HG02642 (cell line): ENCODE measurements at regions not wholly inside any gene's neighbourhood (a gene's known extent, or its start where the extent isn't known, plus 50 kb on each side); places are given as distances from the start of the nearest gene placed in this dataset.

Experiments used
- ATAC-seq: cut with Tn5 transposase; IDR thresholded peaks from one replicate; pipeline ENCODE4 v1.9.1; 2021; ENCODE audit warnings: mild to moderate bottlenecking; ENCODE audit not compliant: unreplicated experiment, poor library complexity

DNA sequence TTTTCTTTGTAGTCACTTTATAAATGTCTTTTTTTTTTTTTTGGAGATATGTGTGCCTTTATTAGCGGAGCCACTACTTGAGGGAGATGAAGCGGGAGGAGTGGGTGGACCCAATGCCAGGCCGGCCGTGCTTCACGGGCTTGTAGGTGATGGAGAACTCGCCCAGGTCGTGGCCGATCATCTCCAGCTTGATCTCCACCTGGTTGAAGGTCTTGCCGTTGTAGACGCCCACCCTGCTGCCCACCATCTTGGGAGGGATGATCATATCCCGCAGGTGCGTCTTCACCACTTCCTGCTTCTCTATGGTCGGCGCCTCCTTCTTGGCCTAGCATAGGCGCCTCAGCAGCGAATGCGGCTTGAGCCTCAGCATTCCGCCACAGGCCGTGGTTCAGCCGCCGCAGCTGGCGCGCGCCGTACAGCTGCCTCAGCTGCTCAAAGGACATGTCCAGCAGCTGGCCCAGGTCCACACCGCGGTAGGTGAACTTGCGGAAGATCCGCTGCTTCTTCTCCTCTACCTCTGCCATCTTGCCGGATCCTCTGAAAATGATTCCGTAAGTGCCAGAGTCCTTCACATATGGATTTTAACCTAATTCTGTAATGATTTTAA lies 1095.6 kb downstream of the MAT2B start:
- no peak for ATAC-seq

DNA sequence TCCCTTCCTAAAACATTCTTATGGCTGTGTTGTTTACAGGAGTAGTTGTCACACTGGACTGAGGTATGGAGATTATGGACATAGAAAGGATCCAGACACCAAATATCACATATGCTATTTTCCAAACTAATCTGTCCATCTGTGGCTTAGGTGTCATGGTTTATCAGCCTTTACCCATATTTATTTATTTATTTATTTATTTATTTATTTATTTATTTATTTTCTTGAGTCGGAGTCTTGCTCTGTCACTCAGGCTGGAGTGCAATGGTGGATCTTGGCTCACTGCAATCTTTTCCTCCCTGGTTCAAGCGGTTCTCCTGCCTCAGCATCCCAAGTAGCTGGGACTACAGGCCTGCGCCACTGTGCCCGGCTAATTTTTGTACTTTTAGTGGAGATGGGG lies 1103.1 kb downstream of the MAT2B start:
- no peak for ATAC-seq

DNA sequence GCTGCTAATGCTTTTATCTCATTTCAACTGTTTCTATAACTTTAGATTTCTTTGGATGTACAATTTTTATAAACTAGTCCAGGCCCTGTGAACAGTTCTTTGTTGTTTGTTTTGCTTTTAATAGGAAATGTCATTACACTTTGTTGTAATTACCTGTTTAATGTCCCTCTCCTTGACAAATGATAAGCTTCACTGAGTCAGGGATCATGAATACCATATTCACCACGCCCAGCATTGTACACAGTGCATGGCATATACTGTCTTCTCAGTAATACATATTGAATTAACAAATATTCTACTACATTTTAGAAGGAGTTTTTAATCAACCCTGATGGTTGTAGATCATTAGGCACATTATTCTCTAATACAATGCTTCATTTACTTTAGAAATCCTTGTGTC lies 1105.0 kb downstream of the MAT2B start:
- ATAC-seq = no peak

DNA sequence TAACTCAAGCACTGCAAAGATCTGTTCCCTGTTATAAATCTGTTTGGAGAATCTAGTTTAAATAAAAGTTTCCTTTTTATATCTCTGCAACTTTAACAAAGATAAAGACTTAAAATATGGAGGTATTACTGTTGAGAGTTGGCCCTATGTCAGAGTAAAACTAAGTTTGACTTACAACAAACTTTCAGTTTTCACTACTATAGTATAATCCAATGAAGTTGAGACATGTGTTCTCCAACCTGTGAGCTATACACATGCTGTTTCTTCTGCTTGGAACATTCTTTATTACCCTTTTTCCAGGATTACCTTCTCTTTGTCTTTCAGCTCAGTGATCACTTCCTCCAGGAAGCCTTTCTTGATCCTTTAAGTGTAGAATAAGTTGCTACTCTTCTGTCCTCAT lies 1109.3 kb downstream of the MAT2B start:
- no peak for ATAC-seq

DNA sequence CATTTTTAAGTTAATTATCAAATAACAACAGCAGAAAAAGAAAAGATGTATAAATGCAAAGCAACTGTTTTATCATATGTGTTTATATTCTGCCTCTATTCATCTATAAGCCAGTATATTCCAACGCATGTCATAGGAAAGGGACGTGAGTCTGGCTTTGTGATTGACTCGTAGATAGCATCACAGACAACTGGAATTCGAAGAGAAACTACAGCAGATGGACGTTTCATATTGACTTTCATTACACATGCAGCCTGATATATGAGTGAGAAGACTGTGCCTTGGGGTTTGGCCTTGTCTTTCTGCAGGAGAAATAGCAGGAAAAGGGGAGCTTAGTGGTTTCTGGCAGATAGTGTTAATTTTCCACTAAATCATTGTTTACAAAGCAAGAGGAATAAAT lies 1111.9 kb downstream of the MAT2B start:
- ATAC-seq = no peak

DNA sequence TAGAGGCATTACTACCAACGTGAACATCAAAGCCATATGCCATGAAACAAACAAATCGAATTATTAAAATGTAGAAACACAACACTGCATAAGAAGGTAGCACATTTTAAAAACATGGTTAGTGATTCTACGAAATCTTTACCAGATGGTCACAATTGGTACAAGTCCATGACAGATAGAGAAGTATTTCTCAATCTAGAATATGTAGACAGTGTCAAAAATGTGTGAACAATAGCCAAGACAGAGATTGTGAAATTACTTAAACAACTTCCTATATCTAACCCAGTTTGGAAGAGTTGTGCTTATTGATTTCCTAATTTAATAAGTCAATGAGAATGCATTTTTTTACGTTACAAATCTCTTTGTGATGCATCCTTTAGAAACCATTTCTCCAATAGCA lies 1121.6 kb downstream of the MAT2B start:
- ATAC-seq = no peak

DNA sequence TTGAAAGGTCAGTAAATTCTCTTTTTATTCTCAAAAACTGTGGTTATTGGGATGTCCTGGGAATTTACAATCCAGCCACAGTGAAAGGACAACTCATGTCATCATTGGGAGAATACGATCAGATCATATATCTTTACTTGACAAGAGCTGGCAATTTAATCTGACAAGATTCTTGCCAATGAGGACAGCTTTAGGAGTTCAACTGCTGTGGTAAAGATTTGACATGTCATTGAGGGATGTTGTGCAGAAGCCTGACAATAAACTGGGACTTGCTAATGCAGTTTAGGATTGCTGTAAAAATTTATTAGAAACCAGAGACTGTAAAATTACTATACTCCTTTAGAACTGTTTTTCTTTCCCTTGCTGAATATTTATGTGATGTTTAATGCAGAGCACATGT lies 1131.0 kb downstream of the MAT2B start:
- no peak for ATAC-seq

DNA sequence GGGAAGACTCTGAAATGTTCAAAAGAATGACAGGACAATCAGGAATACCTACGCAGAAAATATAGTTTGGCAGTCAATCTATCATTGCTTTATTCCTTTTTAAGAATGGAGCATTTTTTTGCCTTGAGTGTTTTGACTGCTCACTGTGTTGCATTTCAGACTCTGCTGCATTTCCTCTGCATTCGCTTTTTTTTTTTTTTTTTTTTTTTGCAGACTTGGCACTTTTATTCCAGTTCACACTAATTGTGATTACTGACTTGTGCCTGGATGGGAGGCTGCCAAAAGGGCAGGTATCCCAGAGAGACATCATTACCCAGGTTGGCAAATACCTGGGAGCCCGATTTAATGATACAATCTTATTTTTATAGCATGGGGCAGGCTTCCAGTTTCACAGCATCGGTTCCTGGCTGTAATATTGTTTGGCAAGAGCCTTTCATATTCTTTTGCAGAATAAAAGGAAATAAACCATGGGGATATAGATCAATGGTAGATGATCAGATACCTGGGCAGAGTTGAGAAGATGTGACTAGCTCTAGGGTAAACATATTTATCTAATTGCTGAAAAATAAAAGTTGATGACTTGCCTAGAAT lies 1132.6 kb downstream of the MAT2B start:
- ATAC-seq = no peak

DNA sequence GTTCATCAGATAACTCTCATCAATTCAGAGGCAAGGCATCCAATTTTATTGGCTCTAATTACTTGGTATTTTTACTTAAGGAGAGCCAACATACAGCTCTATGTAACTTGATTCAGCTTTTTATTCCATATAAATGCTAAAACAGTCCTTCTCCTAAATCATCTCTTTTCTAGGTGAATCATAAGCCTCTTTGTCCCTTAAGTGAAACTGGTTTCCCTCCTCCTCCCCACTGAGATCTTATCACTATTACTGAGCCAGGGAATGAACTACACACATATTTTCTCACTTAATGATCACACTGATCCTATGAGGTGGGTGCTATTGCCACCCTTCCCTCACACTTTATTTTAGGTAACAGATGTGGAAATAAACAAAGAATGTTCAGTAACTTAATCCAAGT lies 1143.8 kb downstream of the MAT2B start:
- ATAC-seq = no peak

DNA sequence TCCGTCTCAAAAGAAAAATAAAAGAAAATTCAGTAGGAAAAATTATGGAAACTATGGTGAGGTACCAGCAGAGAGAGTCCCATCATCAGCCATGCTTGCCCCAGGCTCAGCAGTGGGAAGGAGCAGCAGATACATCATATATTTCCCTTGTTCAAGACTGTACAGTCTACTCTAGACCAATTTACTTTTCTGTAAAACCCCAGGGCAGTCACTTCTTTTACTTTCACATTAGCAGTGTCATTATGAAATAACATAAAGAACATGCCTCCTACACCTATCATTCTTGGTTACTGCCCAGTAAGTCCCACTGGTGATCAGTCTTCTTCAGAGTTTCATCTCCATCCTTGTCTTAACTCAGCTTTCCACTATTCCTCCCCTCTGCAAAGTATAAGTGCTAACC lies 1145.0 kb downstream of the MAT2B start:
- ATAC-seq = no peak

DNA sequence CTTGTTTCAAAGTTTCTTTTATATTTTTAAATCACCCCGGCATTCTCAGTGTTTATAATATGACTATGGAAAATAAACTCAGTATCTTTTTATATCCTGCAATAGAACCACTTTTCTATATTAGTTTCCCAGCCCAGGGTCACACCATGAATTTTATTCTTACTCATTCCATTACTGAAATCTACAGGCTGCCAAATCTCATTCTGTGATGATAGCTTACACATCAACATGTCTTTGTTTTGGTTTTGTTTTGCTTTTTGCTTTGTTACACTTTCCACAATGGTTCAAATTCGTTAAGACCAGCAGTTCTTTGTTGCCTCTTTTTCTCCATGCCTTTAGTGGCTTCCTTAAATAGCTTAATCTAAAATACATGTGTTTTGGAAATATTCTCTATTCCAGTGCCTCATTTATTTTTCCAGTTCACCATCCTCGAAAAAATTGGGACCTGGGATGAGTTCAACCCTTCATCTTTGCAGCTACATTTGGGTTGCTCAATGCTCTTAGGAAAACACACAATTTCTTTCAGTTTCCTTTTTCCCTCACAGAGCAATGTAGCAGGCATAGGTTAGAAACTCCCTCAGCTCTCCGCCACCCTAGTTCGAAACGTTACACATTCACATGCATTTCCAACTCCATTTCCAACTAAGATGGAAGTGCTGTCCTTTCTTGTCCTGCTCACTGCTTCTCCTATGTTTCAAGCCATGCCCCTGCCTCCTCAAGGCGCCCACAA lies 1146.3 kb downstream of the MAT2B start:
- no peak for ATAC-seq

DNA sequence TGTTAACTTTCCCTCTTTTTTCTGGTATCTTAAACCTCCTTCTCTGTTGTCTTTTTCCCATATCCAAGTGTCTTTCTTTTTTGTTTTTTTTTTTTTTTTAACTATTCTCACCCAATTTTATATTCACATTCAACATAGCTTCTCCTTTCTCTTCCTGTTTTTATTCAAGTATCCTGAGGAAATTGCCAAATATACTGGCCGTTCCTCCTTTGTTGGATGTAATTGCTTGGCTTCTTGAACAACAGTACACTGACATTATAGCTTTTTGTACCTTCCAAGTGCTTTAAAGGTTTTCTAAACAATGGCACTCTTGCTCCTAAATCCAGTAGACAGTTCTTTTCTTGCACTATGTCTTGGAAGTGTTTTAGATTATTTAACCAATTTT lies 1146.8 kb downstream of the MAT2B start:
- ATAC-seq = no peak

DNA sequence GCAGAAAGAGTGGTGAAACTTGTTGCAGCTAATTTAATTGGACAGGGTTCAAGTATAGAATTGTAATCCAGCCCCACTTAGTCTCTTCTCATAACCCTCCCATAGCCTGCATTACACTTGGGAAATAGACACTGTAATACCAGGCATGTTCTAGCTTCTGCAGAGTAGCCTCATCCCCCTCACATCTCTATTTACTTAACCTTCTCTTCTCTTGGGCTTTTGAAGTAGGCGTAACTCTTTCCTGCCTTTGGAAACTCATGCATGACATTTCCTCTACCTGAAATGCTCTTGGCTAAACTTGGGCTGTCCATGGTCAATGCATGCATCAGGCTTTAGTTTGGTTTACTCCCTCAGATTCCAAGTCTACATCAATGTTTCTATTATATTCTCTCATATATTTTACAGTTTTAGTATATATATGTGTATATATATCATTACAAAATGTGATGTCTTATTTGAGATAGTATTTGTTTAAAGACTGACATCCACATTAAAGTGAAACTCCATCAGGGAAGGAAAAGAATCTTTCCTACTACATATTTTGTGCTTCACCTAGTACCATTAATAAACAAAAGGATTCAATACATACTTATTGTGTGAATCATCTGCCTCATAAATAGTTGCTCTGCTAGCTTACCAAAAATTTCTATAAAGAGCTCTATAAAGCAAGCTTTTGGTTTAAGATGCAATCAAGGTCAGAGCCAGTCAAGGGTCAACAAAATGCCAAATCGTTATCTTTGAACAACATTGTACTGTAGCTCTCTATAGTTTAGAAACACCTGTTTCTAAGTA lies 1158.0 kb downstream of the MAT2B start:
- ATAC-seq = no peak

DNA sequence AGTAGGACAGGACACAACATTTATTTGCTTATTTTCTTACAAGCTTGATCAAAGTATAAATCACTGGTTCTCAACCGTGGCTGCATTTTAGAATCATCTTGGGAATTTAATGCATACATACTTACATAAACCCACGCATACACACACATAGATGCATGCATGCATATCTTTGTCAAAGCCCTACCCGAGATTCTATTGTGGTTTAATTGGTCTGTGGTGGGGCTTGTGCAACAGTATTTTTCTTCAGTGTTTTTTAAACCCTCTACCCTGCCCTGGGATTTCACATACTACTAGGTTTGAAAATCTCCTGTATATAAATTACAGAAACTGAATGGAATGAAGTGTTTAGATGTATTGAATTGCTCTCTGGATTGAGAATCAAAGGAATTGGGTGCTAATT lies 1166.2 kb downstream of the MAT2B start:
- ATAC-seq = no peak

DNA sequence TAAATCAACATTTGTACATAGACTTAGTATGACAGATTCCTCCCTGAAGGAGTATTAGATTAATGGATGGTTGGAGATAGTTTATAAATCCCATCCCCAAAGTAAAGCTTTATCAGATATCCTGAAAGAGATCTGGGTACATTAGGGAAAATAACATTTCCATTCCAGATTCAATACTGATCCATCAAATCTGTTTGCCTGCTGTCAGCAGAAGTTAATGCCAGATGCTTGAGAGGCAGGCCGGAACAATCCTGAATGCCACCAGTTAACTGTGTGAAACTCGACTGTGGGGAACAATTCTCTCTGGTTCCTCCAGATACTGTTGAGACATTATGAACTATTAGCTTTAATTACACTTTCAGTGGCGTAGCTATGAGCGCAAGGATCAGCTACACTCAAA lies 1166.8 kb downstream of the MAT2B start:
- no peak for ATAC-seq

DNA sequence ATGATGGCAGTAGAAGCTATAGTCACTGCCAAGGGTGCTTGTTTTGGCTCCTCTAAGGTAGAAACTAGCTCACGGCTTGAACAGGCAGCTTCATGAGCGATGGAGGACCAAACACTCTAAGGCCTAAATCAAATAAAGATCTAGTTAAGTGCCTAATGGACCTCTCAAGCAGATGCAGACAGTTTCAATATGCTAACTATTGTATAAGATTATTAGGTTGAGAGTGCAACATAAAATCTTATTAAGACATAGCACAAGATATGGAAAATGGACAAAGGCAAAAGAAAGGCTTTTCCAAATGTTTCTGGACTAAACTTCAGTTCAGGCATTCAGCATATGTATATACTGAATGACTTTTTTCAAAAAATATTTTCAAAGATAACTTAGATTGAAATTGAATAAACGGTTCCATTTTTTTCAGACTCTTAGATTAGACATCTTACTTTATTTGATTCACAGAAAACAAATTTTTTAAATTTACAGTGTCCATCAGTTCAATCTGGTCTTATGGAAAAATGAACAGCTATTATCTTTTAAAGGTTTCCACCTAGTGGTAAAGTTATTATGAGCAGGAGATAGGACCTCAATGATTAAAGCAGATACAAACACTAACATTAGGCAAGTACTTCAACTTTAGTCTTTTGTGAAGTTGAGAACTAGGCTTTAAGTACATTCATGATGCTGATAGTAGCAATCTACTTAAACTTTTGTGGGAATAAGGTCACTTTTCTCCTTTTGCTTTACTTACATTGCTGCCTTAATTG lies 1167.7 kb downstream of the MAT2B start:
- no peak for ATAC-seq

DNA sequence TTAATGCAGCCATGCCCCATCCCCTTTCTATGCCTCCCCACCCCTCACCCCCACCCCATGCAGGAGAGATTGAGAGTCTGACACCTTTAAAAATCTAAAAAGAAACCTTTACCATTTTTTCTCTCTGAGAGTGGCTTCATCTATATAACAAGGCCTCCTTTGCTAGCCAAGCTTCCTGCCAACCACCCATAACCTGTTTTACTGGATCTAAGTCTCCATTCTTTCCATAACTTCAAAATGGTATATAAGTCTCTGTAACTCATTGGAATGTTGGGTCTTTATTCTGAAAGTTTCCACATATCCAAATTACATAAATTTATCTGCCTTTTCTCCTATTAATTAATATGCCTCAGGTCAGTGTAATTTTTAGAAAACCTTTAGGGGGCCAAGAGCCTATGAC lies 1174.0 kb downstream of the MAT2B start:
- no peak for ATAC-seq

DNA sequence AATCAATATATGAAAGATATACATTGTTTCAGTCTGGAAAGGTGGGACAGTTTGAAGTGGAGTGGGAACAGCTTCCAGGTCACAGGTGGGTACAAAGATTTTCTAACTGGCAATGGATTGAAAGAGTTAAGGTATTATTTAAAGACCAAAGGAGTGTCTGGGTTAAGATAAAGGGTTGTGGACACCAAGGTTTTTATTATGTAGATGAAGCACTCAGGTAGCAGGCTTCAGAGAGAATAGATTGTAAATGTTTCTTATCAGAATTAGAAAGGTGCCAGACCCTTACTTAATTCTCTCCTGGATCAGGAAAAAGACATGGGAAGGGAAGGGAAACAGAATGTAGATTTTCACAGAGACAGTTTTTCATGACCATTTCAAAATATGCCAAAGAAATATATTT lies 1174.8 kb downstream of the MAT2B start:
- ATAC-seq = no peak

DNA sequence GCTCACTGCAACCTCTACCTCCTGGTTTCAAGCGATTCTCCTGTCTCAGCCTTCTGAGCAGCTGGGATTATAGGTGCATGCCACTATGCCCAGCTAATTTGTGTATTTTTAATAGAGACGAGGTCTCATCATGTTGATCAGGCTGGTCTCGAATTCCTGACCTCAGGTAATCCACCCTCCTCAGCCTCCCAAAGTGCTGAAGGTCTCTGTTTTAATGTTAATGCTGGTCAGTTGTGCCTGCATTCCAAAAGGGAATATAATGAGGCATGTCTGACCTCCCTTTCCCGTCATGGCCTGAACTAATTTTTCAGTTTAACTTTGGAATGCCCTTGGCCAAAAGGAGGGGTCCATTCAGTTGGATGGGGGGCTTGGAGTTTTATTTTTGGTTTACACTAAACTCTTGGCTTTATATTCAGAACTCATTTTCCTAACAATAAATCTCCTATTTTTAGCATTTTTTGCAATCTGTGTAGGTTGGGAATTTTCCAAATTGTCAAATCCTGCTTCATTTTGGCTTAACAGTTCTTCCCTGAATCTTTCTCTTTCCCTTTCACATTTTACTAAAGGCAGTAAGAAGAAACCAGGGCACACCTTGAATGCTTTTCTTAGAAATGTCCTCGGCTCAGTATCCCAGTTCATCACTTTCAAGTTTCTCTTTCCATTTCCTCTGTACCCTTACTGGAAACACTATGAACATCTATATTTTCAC lies 1175.5 kb downstream of the MAT2B start:
- no peak for ATAC-seq

DNA sequence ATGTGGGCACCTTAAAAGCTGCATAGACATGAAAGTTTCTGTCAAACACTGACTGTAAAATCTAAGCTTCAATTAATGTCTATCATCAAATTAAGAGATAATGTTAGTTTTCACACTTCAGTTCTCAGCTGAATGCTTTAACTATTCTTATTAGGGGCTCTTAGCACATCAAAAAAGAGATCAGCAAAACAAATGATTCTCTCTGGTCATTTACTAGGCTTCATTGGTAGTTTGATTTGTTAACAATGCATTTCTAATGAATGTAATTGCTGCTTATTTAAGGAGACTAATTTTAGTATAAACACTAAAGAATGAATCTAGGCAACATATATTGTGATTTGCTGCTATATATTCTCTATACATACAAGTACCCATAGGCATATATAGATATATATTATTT lies 1182.0 kb downstream of the MAT2B start:
- ATAC-seq = no peak
